ENCODE measurements at regions not wholly inside any gene's neighbourhood (a gene's known extent, or its start where the extent isn't known, plus 50 kb on each side); places are given as distances from the start of the nearest gene placed in this dataset.
"Not testable (repeated sequence)": the region's sequence is repeated elsewhere in the genome, so short reads cannot be mapped to it uniquely, and the experiment has no call there.

DNA sequence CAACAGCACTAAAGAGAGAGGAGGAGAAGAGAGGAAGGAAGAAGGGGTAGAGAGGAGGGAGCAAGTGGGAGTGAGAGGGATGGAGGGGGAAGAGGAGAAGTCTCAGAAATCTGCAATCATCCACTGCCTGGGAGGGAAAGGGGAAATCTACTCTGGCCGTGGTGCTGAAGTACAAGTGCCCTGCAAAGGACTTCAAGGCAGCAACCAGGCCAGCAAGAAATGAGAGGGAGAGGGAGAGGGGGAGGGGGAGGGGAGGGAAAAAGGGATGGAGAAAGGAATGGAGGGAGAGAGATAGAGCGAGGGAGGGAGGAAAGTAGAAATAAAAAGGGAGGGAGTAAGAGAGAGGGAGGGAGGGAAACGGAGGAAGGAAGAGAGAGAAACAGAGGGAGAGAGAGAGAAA lies 130.8 kb upstream of the EEF2KMT start:
- intact Hi-C loops (cut with DNase I; ENCODE audit: low total_unique reads) = no loop called here
- H3K27ac ChIP-seq = no peak overlapping the region
- TF ChIP-seq, protein P1, sequence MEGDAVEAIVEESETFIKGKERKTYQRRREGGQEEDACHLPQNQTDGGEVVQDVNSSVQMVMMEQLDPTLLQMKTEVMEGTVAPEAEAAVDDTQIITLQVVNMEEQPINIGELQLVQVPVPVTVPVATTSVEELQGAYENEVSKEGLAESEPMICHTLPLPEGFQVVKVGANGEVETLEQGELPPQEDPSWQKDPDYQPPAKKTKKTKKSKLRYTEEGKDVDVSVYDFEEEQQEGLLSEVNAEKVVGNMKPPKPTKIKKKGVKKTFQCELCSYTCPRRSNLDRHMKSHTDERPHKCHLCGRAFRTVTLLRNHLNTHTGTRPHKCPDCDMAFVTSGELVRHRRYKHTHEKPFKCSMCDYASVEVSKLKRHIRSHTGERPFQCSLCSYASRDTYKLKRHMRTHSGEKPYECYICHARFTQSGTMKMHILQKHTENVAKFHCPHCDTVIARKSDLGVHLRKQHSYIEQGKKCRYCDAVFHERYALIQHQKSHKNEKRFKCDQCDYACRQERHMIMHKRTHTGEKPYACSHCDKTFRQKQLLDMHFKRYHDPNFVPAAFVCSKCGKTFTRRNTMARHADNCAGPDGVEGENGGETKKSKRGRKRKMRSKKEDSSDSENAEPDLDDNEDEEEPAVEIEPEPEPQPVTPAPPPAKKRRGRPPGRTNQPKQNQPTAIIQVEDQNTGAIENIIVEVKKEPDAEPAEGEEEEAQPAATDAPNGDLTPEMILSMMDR (IDR thresholded peaks at IDR 0.05 in 4 of 5, conservative IDR thresholded peaks at IDR 0.05 in 1 of 5) = no peak
- no peak for TF ChIP-seq POLR2A (IDR thresholded peaks at IDR 0.05)
- H3K36me3 ChIP-seq = no peaks in the 10 kb centered on the region
- in situ Hi-C loops (cut with MboI; ENCODE audit: low sequenced_read_pairs in 4 of 4) = loop anchor here in 2 of 4 donors (25.0 kb wide), 1 partner anchor 1409 kb away; no protein-coding TSS in a partner anchor
- no peaks in the 10 kb centered on the region for H3K9me3 ChIP-seq
- DNase-seq (no peak), ATAC-seq (no peak)
- no peaks in the 10 kb centered on the region for H3K27me3 ChIP-seq
- no peaks in the 10 kb centered on the region for H3K4me1 ChIP-seq
- no peak overlapping the region for H3K4me3 ChIP-seq

DNA sequence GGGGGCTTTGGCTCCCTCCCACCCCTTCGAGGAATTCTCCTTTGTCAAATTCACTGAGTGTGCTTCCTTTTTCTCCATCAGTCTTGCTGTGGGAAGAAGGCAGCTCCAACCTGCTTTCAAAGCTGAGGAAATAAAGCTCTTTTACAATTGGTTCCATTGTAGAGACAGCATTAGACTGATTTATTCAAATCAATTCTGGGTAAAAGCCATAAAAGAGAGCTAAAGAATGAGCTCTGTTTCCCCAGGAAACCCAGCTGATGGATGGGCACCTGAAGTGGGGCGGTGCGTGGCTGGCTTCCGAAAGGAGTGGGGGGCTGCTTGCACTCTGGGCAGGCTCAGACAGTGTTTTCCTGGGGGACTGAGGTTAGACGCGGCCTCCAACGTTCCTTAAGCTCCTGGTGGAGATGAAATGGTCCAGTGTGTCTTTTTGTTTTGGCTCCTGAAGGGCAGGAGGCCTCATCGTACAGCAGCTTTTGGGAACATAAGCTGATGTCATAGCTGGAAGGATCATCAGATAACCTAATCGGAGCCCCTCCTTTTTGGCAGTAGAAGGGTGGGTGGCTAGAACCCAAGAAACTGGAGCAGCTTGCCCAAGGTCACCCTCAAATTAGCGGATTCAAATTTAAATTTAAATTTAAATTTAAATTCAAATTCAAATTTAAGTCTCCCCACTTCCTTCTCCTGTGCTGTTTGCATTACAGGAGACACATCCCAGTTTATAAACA lies 128.5 kb upstream of the EEF2KMT start:
- H3K27me3 ChIP-seq = no peaks in the 10 kb centered on the region
- H3K4me3 ChIP-seq = no peak overlapping the region
- no peak for DNase-seq
- in situ Hi-C loops (cut with MboI; ENCODE audit: low sequenced_read_pairs in 4 of 4) = loop anchor here in 2 of 4 donors (25.0 kb wide), 1 partner anchor 1411 kb away; no protein-coding TSS in a partner anchor
- H3K4me1 ChIP-seq = no peaks in the 10 kb centered on the region
- no peaks in the 10 kb centered on the region for H3K36me3 ChIP-seq
- no peak overlapping the region for H3K27ac ChIP-seq
- TF ChIP-seq POLR2A (IDR thresholded peaks at IDR 0.05) = no peak
- TF ChIP-seq, protein P1 (IDR thresholded peaks at IDR 0.05 in 4 of 5, conservative IDR thresholded peaks at IDR 0.05 in 1 of 5) = no peak
- no peak for ATAC-seq
- intact Hi-C loops (cut with DNase I; ENCODE audit: low total_unique reads) = no loop called here
- H3K9me3 ChIP-seq = no peaks in the 10 kb centered on the region

DNA sequence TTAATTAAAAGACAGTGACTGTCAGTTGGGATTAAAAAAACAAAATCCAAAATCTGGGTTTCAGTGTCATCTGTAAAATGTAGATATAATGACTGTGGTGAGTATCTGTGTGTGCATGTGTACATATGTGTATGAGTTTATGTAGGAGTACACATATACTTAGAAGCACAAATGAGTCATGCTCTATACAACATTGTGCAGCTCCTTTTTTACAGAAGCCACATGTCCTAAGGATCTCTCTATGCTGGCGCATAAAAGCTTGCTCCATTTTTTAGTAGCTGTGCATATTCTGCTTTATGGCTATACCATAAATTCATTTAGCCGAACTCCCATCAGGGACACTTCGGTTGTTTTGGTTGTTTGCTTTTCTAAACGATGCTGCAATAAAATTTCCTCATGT lies 125.2 kb upstream of the EEF2KMT start:
- Histone ChIP-seq H3K36me3 (no peaks in the 10 kb centered on the region), H3K27me3 (no peaks in the 10 kb centered on the region), H3K27ac (no peak overlapping the region), H3K9me3 (no peaks in the 10 kb centered on the region), H3K4me3 (no peak overlapping the region), H3K4me1 (no peaks in the 10 kb centered on the region)
- no peak for ATAC-seq
- no peak for DNase-seq
- TF ChIP-seq POLR2A (IDR thresholded peaks at IDR 0.05) = no peak
- TF ChIP-seq, protein P1 (IDR thresholded peaks at IDR 0.05 in 4 of 5, conservative IDR thresholded peaks at IDR 0.05 in 1 of 5) = no peak
- in situ Hi-C loops (cut with MboI; ENCODE audit: low sequenced_read_pairs in 4 of 4) (no loop called here), intact Hi-C loops (cut with DNase I; ENCODE audit: low total_unique reads) (no loop called here)

DNA sequence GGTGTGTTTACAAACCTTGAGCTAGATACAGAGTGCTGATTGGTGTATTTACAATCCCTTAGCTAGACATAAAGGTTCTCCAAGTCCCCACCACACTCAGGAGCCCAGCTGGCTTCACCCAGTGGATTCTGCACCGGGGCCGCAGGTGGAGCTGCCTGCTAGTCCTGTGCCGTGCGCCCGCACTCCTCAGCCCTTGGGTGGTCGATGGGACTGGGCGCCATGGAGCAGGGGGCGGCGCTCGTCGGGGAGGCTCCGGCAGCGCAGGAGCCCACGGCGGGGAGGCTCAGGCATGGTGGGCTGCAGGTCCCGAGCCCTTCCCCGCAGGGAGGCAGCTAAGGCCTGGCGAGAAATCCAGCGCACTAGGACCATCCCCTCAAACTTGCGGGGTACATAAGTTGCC lies 124.2 kb upstream of the EEF2KMT start:
- H3K4me3 ChIP-seq; H3K27ac ChIP-seq; intact Hi-C loops (cut with DNase I; ENCODE audit: low total_unique reads); H3K9me3 ChIP-seq; H3K27me3 ChIP-seq; ATAC-seq; H3K36me3 ChIP-seq; H3K4me1 ChIP-seq; in situ Hi-C loops (cut with MboI; ENCODE audit: low sequenced_read_pairs in 4 of 4); DNase-seq: not testable (repeated sequence)

DNA sequence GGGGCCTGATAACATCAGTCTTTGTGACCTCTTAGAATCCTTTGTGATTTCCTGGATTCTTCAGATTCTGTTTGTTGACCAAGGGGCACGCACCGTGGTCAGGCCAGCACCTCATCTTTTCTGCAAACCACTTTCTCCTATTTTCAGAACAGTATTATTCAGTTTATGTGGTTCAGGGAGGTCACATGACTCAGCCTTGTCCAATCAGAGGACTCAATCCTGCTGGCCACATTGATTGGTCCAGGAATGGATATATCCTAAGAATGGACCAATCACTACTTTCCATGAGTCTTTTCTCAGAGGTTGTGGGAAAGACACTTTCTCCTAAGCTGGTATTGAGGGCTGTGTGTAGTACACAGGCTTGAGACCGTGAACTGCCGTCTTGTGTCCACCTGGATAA lies 123.1 kb upstream of the EEF2KMT start:
- TF ChIP-seq, protein P1 (IDR thresholded peaks at IDR 0.05 in 4 of 5, conservative IDR thresholded peaks at IDR 0.05 in 1 of 5) = no peak
- no peak for TF ChIP-seq POLR2A (IDR thresholded peaks at IDR 0.05)
- Histone ChIP-seq H3K4me1 (no peaks in the 10 kb centered on the region), H3K9me3 (no peaks in the 10 kb centered on the region), H3K36me3 (no peaks in the 10 kb centered on the region), H3K4me3 (no peak overlapping the region), H3K27ac (no peak overlapping the region), H3K27me3 (no peaks in the 10 kb centered on the region)
- DNase-seq (no peak), ATAC-seq (no peak)
- in situ Hi-C loops (cut with MboI; ENCODE audit: low sequenced_read_pairs in 4 of 4) = no loop called here
- intact Hi-C loops (cut with DNase I; ENCODE audit: low total_unique reads) = no loop called here
